ENCODE measurements at regions not wholly inside any gene's neighbourhood (a gene's known extent, or its start where the extent isn't known, plus 50 kb on each side); places are given as distances from the start of the nearest gene placed in this dataset.

- CTCF ChIA-PET: no interaction called here
- POLR2A ChIA-PET: no interaction called here
- peaks cover 12% of the 10 kb centered on the region for H3K36me3 Mint-ChIP-seq
- peaks cover 35% of the 10 kb centered on the region for H3K9me3 Mint-ChIP-seq
- no peak overlapping the region for H3K27ac Mint-ChIP-seq
- TF ChIP-seq ZNF232 (CRISPR knock-in tag; IDR thresholded peaks at IDR 0.05) (no peak), E2F4 (CRISPR knock-in tag; IDR thresholded peaks at IDR 0.05; ENCODE audit: borderline replicate concordance, low read depth) (no peak), ZNF425 (CRISPR knock-in tag; conservative IDR thresholded peaks at IDR 0.05) (no peak), RELA (CRISPR knock-in tag; IDR thresholded peaks at IDR 0.05; ENCODE audit: borderline replicate concordance) (no peak)
- H3K4me3 Mint-ChIP-seq: no peak overlapping the region
- H3K27me3 Mint-ChIP-seq (ENCODE audit: low read depth): no peaks in the 10 kb centered on the region; the same call in 1 of the 2 replicates
- no peaks in the 10 kb centered on the region for H3K4me1 Mint-ChIP-seq
- DNase-seq (ENCODE audit: low spot score) (no peak), ATAC-seq (no peak)
These were observed 85.9 kb upstream of the VSTM2B start for GRCh38 chr19:29439688-29440550.

- CTCF ChIA-PET: no interaction called here
These were observed 83.7 kb upstream of the VSTM2B start for GRCh38 chr19:29442094-29442493.

GRCh38 chr19:29442910-29443309 lies 82.9 kb upstream of the VSTM2B start:
- CTCF ChIA-PET: no interaction called here
- no peak for TF ChIP-seq CREM (CRISPR knock-in tag; IDR thresholded peaks at IDR 0.05)
- ATAC-seq (no peak), DNase-seq (ENCODE audit: low spot score) (no peak)
- Mint-ChIP-seq H3K9me3 (peaks cover 23% of the 10 kb centered on the region), H3K27me3 (ENCODE audit: low read depth) (no peaks in the 10 kb centered on the region; the same call in none of the 2 replicates), H3K4me1 (no peaks in the 10 kb centered on the region), H3K27ac (no peak overlapping the region), H3K4me3 (no peak overlapping the region), H3K36me3 (peaks cover 12% of the 10 kb centered on the region)
- POLR2A ChIA-PET: no interaction called here

More at GRCh38 chr19:29442094-29442493, 83.7 kb upstream of the VSTM2B start:
- ATAC-seq (no peak), DNase-seq (ENCODE audit: low spot score) (no peak)
- Mint-ChIP-seq H3K27ac (no peak overlapping the region), H3K4me1 (no peaks in the 10 kb centered on the region), H3K36me3 (peaks cover 12% of the 10 kb centered on the region), H3K4me3 (no peak overlapping the region), H3K27me3 (ENCODE audit: low read depth) (no peaks in the 10 kb centered on the region; the same call in none of the 2 replicates), H3K9me3 (peaks cover 31% of the 10 kb centered on the region)
- no peak for TF ChIP-seq TCF7 (CRISPR knock-in tag; IDR thresholded peaks at IDR 0.05; ENCODE audit: low read depth)
- no peak for TF ChIP-seq MXD4 (CRISPR knock-in tag; IDR thresholded peaks at IDR 0.05; ENCODE audit: borderline replicate concordance)
- POLR2A ChIA-PET: no interaction called here

GRCh38 chr19:29445246-29445645 lies 80.5 kb upstream of the VSTM2B start:
- Mint-ChIP-seq H3K27ac (no peak overlapping the region), H3K36me3 (peaks cover 8% of the 10 kb centered on the region), H3K9me3 (peaks cover 16% of the 10 kb centered on the region), H3K27me3 (ENCODE audit: low read depth) (no peaks in the 10 kb centered on the region; the same call in none of the 2 replicates), H3K4me3 (no peak overlapping the region), H3K4me1 (no peaks in the 10 kb centered on the region)
- no peak for ATAC-seq
- POLR2A ChIA-PET: no interaction called here
- CTCF ChIA-PET: interaction anchor here (1.3 kb wide), 1 partner anchor 23 kb away, joined by 3 read pairs; no protein-coding TSS in a partner anchor
- no peak for DNase-seq (ENCODE audit: low spot score)
- no peak for TF ChIP-seq SMAD4 (CRISPR knock-in tag; IDR thresholded peaks at IDR 0.05)
- TF ChIP-seq ZBTB21 (CRISPR knock-in tag; IDR thresholded peaks at IDR 0.05; ENCODE audit: borderline replicate concordance): no peak
- TF ChIP-seq ZNF219 (CRISPR knock-in tag; IDR thresholded peaks at IDR 0.05; ENCODE audit: borderline replicate concordance): no peak
- no peak for TF ChIP-seq JUN (CRISPR knock-in tag; IDR thresholded peaks at IDR 0.05)
- TF ChIP-seq ZMAT4 (CRISPR knock-in tag; IDR thresholded peaks at IDR 0.05): no peak
- no peak for TF ChIP-seq E2F4 (CRISPR knock-in tag; IDR thresholded peaks at IDR 0.05; ENCODE audit: borderline replicate concordance, low read depth)

Data from WTC11 (cell line).